ENCODE measurements at regions not wholly inside any gene's neighbourhood (a gene's known extent, or its start where the extent isn't known, plus 50 kb on each side); places are given as distances from the start of the nearest gene placed in this dataset.

DNA sequence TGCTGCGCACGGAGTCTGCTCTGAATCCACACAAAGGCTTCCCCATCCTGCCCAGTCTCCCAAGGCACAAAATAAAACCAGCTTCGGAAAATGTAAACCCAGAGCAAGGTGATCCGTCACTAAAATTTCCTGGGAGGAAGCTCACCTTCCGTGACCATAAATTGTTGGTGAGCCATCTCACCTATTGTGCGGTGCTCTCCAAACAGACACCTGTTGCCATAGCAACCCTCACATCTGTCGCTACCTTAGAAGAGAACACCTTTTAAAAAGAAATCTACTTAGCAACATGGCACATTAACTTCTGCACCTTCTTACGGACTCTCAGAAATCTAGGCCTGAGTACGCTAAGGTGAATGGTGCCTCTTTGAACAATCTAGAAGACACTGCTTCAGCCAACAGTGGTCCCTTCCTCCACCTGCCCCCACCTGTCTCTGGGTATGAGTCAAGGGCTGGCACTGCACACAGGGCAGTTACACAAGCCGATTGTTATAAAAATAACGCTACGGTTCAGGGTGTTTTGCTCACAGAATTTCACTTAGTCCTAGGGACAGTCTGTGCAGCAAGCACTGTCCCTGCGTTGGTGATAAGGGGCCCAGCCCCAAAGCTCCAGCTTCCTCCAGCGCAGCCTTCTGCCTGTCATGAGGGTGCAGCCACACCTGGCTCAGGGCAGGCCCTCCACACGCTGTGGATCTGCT is 114.9 kb upstream of the ID2 start:
- TF ChIP-seq JUND (IDR thresholded peaks at IDR 0.05; ENCODE audit: low read depth), result no peak
- DNase-seq (ENCODE audit: low read depth in 1 of 2, low spot score in 1 of 2), result no peak
- in situ Hi-C loops (cut with HindIII; ENCODE audit: low pct_unique_long_range_greater_than_20kb, low sequenced_read_pairs), result no loop called here

DNA sequence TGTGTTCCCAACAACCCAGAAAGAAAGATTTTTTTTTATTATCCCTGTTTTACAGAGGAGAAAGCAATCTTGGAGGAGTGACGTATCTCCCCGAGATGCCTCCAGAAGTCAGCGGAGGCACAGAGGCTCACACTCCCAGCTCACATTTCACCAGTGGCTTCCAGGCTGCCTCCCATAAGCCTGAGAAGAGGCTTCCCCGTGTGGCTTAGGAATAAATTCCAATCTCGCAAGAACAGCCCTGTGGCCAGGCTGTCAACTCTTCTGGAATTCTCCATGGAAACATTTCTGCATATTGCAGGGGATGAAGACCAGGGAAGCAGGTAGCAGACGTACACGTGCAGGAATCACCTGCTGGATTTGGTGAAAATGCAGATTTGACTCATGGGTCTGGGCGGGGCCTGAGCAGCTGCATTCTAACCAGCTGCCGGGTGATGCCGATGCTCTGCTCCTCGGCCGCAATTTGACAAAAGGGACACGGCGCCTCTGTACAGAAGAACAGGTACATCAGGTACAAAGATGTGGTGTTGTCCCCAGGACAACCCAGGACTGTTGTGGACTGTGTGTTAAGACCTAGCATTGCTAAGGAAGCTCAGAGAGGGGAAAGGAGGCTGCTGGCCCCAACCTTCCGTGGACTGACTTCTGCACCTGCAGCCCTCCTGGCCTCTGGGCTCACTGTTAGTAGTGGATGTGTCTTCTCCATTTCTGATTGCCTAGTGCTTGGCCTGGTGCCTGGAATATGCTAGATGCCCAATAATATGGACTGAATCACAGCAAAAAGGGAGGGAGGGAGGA is 114.2 kb upstream of the ID2 start:
- DNase-seq (ENCODE audit: low read depth in 1 of 2, low spot score in 1 of 2), result no peak
- in situ Hi-C loops (cut with HindIII; ENCODE audit: low pct_unique_long_range_greater_than_20kb, low sequenced_read_pairs), result no loop called here

DNA sequence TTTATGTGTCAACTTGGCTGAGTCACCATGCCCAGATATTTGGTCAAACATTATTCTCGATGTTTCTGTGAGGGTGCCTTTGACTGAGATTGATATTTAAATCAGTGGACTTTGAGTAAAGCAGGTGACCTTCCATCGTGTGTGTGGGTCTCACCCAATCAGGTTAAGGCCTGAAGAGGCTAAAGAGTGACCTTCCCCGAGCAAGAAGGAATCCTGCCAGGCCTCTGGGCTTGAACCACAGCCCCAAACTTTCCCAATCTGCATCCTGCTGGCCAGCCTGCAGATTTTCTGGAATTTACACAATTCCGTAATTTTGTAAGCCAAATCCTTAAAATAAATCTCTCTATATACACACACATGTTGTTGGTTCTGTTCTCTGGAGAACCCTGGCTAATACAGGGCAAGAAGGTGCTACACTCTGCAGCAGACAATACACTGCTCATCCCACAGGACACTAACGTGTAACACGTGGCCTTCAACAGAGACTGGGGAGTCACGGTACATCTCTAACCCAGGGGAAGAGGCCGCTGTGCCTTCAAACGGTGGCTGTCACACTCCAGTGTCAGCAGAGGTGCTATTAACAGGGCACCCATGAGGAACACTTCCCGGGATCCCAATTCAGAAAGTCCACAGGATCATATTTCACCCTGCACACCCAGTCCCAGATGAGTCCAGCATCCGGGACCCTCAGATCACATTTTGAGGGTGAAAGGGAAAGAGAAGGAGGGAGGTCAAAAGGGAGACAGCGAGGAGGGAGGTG is 113.1 kb upstream of the ID2 start:
- in situ Hi-C loops (cut with HindIII; ENCODE audit: low pct_unique_long_range_greater_than_20kb, low sequenced_read_pairs), result no loop called here
- TF ChIP-seq JUND (IDR thresholded peaks at IDR 0.05; ENCODE audit: low read depth), result no peak
- no peak for DNase-seq (ENCODE audit: low read depth in 1 of 2, low spot score in 1 of 2)

More for the DNA sequence above, 114.2 kb upstream of the ID2 start:
- no peak for TF ChIP-seq JUND (IDR thresholded peaks at IDR 0.05; ENCODE audit: low read depth)

DNA sequence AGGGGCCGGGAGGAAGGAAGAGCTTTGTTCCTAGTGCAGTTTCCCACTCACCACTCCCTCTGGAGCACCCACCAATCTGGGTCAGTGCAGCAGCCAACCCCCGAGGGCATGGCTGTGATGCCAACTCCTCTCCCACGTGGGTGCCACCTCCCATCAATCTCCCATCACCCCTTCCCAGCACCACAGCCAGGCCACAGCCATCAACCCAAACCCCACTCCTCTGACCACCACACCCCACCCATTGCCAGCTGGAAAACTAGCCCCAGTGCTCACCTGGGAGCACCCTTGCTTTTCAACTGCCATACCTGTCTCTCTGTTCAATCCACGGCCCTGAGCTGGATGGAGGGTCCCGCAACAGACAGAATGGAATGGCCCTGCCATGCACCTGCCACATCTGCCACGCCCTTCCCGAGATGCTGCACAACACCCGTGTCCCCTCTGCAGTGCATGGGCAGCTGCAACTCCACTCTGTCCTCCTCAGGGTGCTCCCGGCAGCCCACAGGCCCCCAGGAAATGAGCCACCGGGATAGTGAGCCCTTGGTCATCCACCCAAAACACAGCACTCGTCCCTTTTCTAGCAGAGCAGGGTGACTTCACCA is 112.4 kb upstream of the ID2 start:
- no peak for DNase-seq (ENCODE audit: low read depth in 1 of 2, low spot score in 1 of 2)
- no peak for TF ChIP-seq JUND (IDR thresholded peaks at IDR 0.05; ENCODE audit: low read depth)
- in situ Hi-C loops (cut with HindIII; ENCODE audit: low pct_unique_long_range_greater_than_20kb, low sequenced_read_pairs), result no loop called here

DNA sequence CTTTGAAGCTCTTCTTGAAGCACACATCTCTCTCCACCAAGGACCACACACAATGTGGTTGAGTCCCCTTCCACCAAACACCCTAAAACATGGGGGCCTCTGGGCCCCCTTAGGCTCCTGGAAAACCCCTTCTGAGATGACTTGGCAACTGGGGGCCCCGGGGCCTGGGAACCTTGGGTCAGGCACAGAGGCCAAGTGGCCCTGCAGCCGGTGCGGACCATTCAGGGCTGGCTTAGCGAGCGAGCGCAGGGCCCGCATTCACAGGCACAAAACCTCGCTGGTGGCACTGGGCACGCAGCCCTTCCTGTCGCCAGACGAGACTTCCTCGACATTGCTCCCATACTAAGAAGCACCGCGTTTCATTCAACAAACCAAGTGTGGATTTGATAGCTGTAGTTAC is 111.2 kb upstream of the ID2 start:
- no peak for DNase-seq (ENCODE audit: low read depth in 1 of 2, low spot score in 1 of 2)
- in situ Hi-C loops (cut with HindIII; ENCODE audit: low pct_unique_long_range_greater_than_20kb, low sequenced_read_pairs), result no loop called here
- TF ChIP-seq JUND (IDR thresholded peaks at IDR 0.05; ENCODE audit: low read depth), result no peak

DNA sequence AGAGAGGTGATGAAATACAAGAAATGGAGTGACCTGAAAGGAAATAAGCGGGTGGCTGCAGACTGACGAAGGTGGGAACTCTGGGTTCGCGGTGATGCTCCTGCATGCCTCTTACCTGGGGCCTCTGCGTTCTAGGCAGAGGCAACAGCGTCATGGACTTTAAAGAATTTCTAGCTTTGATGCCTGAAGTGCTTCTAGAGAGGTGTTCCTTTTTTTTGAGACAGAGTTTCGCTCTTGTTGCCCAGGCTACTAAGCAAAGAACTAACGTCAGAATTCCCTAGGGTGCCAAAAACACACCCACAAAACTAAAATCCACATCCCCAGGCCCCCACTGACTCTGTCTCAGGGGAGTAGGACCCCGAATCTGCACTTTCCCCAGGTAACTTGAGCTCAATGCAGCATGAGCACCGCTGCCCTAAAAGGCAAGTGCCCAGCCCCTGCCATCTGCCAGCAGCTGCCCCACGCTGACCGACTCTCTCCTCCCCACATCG is 110.5 kb upstream of the ID2 start:
- no peak for DNase-seq (ENCODE audit: low read depth in 1 of 2, low spot score in 1 of 2)

DNA sequence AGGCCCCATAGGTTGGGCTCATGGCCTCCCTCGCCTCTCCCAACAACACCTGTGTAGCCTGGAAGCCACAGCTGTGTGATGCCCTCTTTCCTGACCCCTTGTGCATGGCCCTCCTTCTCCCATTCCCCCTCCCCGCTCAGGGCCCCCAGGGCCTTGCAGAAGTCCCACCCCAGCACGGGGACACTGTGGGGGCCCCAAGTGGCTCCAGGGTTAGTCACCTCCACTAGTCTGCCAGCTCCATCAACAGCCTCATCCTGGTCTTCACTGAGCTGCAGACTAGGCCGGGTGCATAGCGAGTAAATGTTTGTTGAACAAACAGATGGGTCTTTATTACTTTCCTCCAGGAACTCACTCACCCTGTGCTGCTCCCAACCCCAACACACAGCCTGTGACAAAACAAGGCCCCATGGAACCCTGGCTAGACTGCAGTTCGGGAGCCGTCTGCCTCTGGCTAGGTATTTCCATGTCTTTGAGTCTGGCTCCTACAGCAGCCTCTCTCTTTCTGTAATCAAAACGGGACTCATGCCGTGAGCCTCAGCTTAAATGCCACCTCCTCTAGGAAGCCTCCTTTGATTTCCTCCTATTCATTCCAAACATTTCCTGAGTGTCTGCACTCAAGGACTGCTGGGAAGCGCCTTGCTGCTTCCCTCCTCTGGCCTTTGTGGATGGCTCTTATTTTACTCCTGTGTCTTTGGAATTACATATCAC is 109.9 kb upstream of the ID2 start:
- DNase-seq (ENCODE audit: low read depth in 1 of 2, low spot score in 1 of 2), result peak; percentile 36 to 83
- in situ Hi-C loops (cut with HindIII; ENCODE audit: low pct_unique_long_range_greater_than_20kb, low sequenced_read_pairs), result no loop called here
- TF ChIP-seq JUND (IDR thresholded peaks at IDR 0.05; ENCODE audit: low read depth), result no peak

More for the DNA sequence above, 110.5 kb upstream of the ID2 start:
- no peak for TF ChIP-seq JUND (IDR thresholded peaks at IDR 0.05; ENCODE audit: low read depth)
- in situ Hi-C loops (cut with HindIII; ENCODE audit: low pct_unique_long_range_greater_than_20kb, low sequenced_read_pairs), result no loop called here

DNA sequence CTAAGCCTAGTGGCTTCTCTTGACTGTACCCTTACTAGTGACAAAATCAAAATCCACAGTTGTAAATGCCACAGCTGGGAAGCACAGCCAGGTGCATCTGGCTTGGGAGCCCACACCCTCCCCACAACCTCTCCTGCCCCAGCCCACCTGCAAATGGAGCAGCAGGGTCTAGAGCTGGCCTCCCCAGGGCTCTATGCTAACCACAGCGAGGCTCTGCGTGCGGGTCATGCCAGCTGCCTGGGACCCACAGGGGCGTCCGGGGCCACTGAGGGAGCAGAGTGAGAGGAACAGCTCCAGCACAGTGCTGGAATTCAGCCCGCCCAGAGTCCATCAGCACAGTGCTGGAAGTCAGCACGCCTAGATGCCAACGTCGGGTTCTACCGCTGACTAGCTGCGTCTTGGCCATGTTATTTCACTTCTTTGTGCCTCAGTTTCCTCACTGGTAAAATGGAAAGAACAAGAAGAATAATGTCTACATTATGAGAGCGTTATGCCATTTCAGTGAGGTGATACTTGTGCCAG is 109.1 kb upstream of the ID2 start:
- no peak for TF ChIP-seq JUND (IDR thresholded peaks at IDR 0.05; ENCODE audit: low read depth)
- in situ Hi-C loops (cut with HindIII; ENCODE audit: low pct_unique_long_range_greater_than_20kb, low sequenced_read_pairs), result no loop called here
- no peak for DNase-seq (ENCODE audit: low read depth in 1 of 2, low spot score in 1 of 2)

DNA sequence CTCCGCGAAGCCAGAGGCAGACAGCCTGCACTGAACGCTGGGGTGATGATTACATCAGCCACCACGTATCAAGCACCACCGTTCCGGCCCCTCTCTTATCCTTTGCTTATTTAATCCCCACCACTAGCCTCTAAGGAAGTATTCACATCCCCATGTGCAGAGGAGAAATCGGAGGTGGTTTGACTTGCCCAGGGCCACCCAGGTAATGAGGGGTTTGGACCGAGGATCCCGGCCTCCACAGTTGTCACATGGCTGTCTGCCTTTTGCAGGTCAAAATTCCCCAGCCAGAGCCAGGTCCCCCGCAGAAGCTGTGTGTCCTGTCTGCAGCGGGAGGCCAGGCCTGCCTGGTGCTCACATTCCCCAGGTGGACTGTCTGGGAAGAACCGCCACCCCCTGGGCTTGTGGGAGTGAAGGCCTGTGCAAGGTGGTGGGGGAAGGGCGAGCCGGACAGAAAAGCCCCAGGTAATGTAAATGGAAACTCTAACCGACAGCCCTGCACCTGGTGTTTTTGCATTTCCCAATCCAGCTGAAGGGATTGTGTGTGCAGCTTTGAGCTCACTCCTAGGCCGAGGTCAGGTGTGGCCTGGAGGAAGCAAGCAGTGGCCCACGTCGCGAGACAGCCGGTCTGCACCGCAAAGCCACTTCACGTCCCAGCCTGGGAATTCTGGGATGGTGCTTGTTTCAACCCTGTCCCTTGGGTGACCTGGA is 108.5 kb upstream of the ID2 start:
- peak in 1 of 2 experiments; percentile 95 for DNase-seq (ENCODE audit: low read depth in 1 of 2, low spot score in 1 of 2)
- in situ Hi-C loops (cut with HindIII; ENCODE audit: low pct_unique_long_range_greater_than_20kb, low sequenced_read_pairs), result no loop called here

DNA sequence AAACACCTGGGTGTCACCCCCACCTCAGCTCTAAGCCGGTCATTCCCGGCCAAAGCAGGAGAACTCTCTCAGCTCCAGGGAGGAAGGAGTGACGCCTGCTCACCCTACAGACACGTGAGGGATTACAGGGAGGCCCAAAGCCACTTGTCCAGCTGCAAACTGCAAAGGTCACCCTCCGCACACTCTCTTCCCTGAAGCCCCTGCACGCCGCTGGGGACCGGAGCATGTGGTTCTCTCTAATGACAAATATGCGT is 108.0 kb upstream of the ID2 start:
- no peak for TF ChIP-seq JUND (IDR thresholded peaks at IDR 0.05; ENCODE audit: low read depth)
- in situ Hi-C loops (cut with HindIII; ENCODE audit: low pct_unique_long_range_greater_than_20kb, low sequenced_read_pairs), result no loop called here
- no peak for DNase-seq (ENCODE audit: low read depth in 1 of 2, low spot score in 1 of 2)

More for the DNA sequence above, 108.5 kb upstream of the ID2 start:
- no peak for TF ChIP-seq JUND (IDR thresholded peaks at IDR 0.05; ENCODE audit: low read depth)

Data from T47D (cell line).